SU-DHL-6 (cell line): ENCODE measurements at regions not wholly inside any gene's neighbourhood (a gene's known extent, or its start where the extent isn't known, plus 50 kb on each side); places are given as distances from the start of the nearest gene placed in this dataset.

Source experiments
- H2AFZ ChIP-seq: fragments of 200-600 bp; sonication (generic); 2 replicates; pipeline ENCODE4 v1.6.1; 2014; ENCODE audit warnings: low read depth, mild to moderate bottlenecking, moderate library complexity, mixed read lengths, antibody characterized with exemption, low read length; ENCODE audit not compliant: severe bottlenecking
- H3F3A ChIP-seq: fragments of 200-600 bp; shearing (Covaris generic); 2 replicates; pipeline ENCODE4 v1.6.0; 2016; ENCODE audit warnings: antibody characterized with exemption, mild to moderate bottlenecking; ENCODE audit not compliant: insufficient read depth
- H3K27ac ChIP-seq: fragments of 200-600 bp; sonication (generic); 2 replicates; pipeline ENCODE4 v1.5.1; 2016; ENCODE audit warnings: low read depth, mild to moderate bottlenecking, low read length, moderate library complexity, mixed read lengths
- H3K27me3 ChIP-seq: fragments of 200-600 bp; sonication (generic), shearing (Covaris generic); 2 replicates; pipeline ENCODE4 v1.6.0; 2014; ENCODE audit warnings: mild to moderate bottlenecking, low read length
- H3K36me3 ChIP-seq: fragments of 200-600 bp; sonication (generic); 2 replicates; pipeline ENCODE4 v1.6.1; 2014; ENCODE audit warnings: mild to moderate bottlenecking, low read length, mixed read lengths
- H3K4me2 ChIP-seq: fragments of 300-600, 200-600 bp; shearing (Covaris generic), sonication (generic); 2 replicates; pipeline ENCODE4 v1.6.0; 2014; ENCODE audit warnings: low read length, low read depth, mild to moderate bottlenecking; ENCODE audit not compliant: poor library complexity, severe bottlenecking
- H3K4me3 ChIP-seq: fragments of 200-600 bp; sonication (generic); 2 replicates; pipeline ENCODE4 v1.5.1; 2014; ENCODE audit warnings: antibody characterized with exemption, low read length, mild to moderate bottlenecking, mixed read lengths; ENCODE audit not compliant: insufficient read depth, poor library complexity, severe bottlenecking
- H3K79me2 ChIP-seq: fragments of 200-600 bp; sonication (generic); 2 replicates; pipeline ENCODE4 v1.6.1; 2014; ENCODE audit warnings: mild to moderate bottlenecking, low read length, moderate library complexity; ENCODE audit not compliant: insufficient read depth
- H3K9ac ChIP-seq: fragments of 200-600 bp; sonication (generic); 2 replicates; pipeline ENCODE4 v1.7.0; 2014; ENCODE audit warnings: mild to moderate bottlenecking, low read length
- H3K9me2 ChIP-seq: fragments of 200-600 bp; sonication (generic); replicated peaks from 2 replicates; pipeline ENCODE4 v1.6.1; 2014; ENCODE audit warnings: low read length; ENCODE audit not compliant: insufficient read depth
- H3K9me3 ChIP-seq: fragments of 200-600 bp; sonication (generic); 2 replicates; pipeline ENCODE4 v1.6.1; 2014; ENCODE audit warnings: low read length, mixed read lengths; ENCODE audit not compliant: insufficient read depth
- H4K20me1 ChIP-seq: fragments of 200-600 bp; sonication (generic); 2 replicates; pipeline ENCODE4 v1.6.1; 2014; ENCODE audit warnings: low read depth, mild to moderate bottlenecking, antibody characterized with exemption, low read length, moderate library complexity, mixed read lengths
- CTCF ChIP-seq: fragments of 200-600 bp; sonication (generic); IDR thresholded peaks from one replicate; pipeline ENCODE4 v1.5.1; 2017; ENCODE audit warnings: antibody characterized with exemption, mild to moderate bottlenecking, low read length, moderate library complexity; ENCODE audit not compliant: insufficient read depth, poor library complexity, severe bottlenecking
- EZH2phosphoT487 ChIP-seq: fragments of 200-600 bp; sonication (generic), shearing (Covaris generic); conservative IDR thresholded peaks from 2 replicates; pipeline ENCODE4 v1.6.1; 2018; ENCODE audit warnings: mild to moderate bottlenecking, antibody characterized with exemption, low read length, moderate library complexity, mixed read lengths

- TF ChIP-seq CTCF (no peak), EZH2phosphoT487 (no peak)
- Histone ChIP-seq H3K4me3 (no peak overlapping the region), H3K79me2 (no peaks in the 10 kb centered on the region), H3K9me3 (no peaks in the 10 kb centered on the region), H4K20me1 (no peaks in the 10 kb centered on the region), H3K9me2 (no peaks in the 10 kb centered on the region), H3K27ac (peak overlapping the region; percentile 54), H3K27me3 (no peaks in the 10 kb centered on the region), H3K36me3 (no peaks in the 10 kb centered on the region), H3F3A (0 out of 2 replicates have a peak, but pooled peaks cover 5% of the 10 kb centered on the region), H3K4me2 (peak overlapping the region; percentile 1), H3K9ac (no peak overlapping the region), H2AFZ (no peak overlapping the region)
These were observed 92.2 kb upstream of the TRIM2 start for GRCh38 chr4:153112041-153112441.

- Histone ChIP-seq H3K9ac (no peak overlapping the region), H3K9me2 (no peaks in the 10 kb centered on the region), H3K36me3 (no peaks in the 10 kb centered on the region), H2AFZ (no peak overlapping the region), H3F3A (0 out of 2 replicates have a peak, but pooled peaks cover 5% of the 10 kb centered on the region), H3K9me3 (no peaks in the 10 kb centered on the region), H3K27ac (no peak overlapping the region), H3K79me2 (no peaks in the 10 kb centered on the region), H3K4me2 (no peak overlapping the region), H3K4me3 (no peak overlapping the region), H3K27me3 (no peaks in the 10 kb centered on the region), H4K20me1 (no peaks in the 10 kb centered on the region)
- TF ChIP-seq CTCF (no peak), EZH2phosphoT487 (no peak)
These were observed 91.0 kb upstream of the TRIM2 start for GRCh38 chr4:153113061-153113837.

GRCh38 chr4:153113838-153114105, 90.5 kb upstream of the TRIM2 start:
- Histone ChIP-seq H2AFZ (no peak overlapping the region), H3F3A (0 out of 2 replicates have a peak, but pooled peaks cover 5% of the 10 kb centered on the region), H3K9me2 (no peaks in the 10 kb centered on the region), H3K36me3 (no peaks in the 10 kb centered on the region), H3K27me3 (no peaks in the 10 kb centered on the region), H3K9ac (no peak overlapping the region), H4K20me1 (no peaks in the 10 kb centered on the region), H3K79me2 (no peaks in the 10 kb centered on the region), H3K9me3 (no peaks in the 10 kb centered on the region), H3K4me2 (no peak overlapping the region), H3K4me3 (no peak overlapping the region), H3K27ac (no peak overlapping the region)
- no peak for TF ChIP-seq EZH2phosphoT487

GRCh38 chr4:153114771-153115321, 89.4 kb upstream of the TRIM2 start:
- Histone ChIP-seq H3K4me2 (no peak overlapping the region), H3K79me2 (no peaks in the 10 kb centered on the region), H3K36me3 (no peaks in the 10 kb centered on the region), H2AFZ (no peak overlapping the region), H3K9me3 (no peaks in the 10 kb centered on the region), H3K9me2 (no peaks in the 10 kb centered on the region), H3K27me3 (no peaks in the 10 kb centered on the region), H3K27ac (0 out of 2 replicates have a peak overlapping the region, but pooled peaks have one; percentile 71), H3K4me3 (no peak overlapping the region), H3K9ac (no peak overlapping the region), H3F3A (0 out of 2 replicates have a peak, but pooled peaks cover 5% of the 10 kb centered on the region), H4K20me1 (no peaks in the 10 kb centered on the region)
- TF ChIP-seq EZH2phosphoT487 (no peak), CTCF (no peak)
